NCI-H1694 (cell line): ENCODE measurements at regions not wholly inside any gene's neighbourhood (a gene's known extent, or its start where the extent isn't known, plus 50 kb on each side); places are given as distances from the start of the nearest gene placed in this dataset.

ENCODE experiments used
- DNase-seq: peaks from one replicate; lab custom pipeline; 2025; lab: John Stamatoyannopoulos, UW

DNA sequence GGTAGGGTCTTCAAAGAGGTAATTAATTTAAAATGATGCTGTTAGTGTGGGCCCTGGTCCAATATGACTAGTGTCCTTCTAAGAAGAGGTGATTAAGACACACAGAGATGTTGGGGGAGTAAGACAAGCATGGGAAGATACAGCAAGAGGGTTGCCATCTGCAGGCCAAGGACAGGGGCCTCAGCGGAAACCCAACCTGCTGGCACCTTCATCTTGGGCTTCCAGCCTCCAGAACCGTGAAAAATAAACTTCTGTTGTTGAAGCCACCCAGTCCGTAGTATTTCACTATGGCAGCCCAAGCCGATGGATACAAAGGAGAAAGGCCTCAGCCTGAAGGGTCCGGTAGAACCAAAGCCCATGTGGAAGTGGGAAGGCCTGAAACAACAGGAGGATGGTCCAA is 161.7 kb upstream of the UBE2E1 start:
- DNase-seq, result no peak

DNA sequence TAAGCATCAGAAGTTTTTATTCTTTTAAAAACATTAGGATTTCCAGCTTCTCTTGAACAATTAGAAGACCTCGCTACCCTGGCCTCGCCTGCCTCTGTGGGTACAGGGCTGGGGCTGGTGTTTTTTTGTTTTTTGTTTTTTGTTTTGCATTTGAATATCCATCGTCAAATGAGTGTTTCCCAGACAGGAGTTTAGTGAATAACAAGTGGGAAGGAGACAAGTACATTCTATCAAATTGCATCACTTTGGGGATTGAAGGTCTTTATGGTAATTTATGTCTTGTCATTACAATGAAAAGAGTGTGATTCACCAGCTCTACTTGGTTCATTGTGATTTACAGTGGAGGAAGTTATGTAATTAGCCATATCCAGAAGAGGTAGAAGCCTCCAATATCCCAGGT is 161.1 kb upstream of the UBE2E1 start:
- no peak for DNase-seq

DNA sequence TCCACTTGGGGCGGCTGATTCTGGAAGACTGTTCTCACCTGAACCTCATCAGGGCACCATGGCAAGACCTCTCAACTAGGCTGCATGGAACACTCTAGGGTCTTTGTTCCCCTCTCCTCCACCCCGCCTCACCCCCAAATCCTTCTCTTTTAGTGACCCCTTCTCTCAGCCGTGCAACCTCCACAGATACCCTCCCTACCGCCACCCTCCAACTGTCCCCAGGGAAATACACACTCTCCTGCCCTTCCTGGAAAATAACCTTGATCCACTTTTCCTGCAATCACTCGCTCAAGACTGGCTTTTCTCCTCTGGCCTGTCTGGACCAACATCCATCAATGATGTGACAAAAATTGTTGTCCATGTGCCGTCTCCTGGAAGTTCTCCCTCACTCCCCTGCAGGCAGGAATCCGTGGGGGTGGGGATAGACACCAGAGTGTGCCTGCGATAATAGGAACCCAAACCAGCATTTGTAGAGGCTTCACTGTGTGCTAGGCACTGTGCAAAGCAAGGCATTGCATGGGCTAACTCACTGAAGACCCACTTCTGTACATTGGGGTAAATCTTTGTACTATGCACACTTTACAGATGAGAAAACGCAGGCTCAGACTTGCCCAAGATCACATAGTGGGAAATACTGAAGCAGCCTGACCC is 160.1 kb upstream of the UBE2E1 start:
- DNase-seq, result no peak

DNA sequence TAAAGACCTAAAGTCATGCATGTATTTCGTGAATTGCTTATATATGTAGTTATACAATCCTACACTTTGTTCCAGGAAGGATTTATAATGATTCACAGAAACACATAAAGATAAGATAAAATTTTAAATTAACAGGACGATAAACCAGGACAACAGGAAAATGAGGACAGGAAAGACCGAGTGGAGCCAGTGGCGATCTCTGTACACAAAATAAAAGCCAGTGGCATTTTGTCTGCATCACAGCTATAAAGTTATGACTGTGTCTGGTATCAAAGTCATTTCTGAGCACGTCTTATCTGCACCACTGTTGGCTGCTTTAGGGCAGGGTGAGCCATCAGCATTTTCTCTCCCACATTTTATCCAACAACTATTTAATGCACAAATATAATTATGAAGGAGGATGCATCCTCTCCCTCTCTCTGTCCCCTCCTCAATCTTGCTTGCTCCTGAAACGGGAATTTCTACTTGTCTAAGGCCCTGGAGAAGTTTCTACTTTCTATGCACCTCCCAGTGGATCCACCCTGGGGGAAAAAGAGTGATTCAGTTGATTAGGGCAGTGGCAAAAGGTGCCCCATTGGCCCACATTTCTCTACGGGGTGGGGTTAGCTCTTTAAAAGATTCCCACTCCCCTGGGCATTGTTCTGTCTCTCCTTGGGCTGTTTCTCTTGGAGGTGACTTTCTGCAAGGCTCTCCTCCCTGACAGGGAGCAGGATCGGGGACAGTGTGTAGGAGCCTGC is 159.4 kb upstream of the UBE2E1 start:
- no peak for DNase-seq

DNA sequence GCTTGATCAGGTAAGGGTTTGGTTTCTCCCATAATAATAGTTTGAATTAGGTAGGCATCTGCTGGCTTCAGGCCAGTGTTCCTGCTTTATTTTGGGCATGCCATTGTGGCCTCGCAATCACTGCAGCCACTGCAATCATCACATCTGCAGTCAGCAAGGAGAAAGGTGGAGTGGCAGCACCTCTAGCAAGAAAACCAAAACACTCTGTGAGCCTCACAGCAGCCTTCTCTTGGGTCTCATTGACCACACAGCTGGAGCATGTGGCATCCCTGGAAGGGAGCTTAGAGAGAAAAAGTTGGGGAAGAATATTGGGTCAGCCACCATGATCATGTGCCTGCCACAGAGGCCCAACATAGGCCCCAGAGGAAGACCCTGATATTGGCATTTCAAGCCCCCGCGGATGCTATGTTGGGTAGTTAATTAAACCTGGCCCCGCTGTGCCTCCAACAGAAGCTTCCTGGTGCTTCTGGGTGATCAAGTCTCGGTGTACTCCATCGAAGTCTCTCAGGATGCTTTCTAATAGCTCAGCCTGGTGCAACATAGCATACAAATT is 158.0 kb upstream of the UBE2E1 start:
- DNase-seq, result no peak

DNA sequence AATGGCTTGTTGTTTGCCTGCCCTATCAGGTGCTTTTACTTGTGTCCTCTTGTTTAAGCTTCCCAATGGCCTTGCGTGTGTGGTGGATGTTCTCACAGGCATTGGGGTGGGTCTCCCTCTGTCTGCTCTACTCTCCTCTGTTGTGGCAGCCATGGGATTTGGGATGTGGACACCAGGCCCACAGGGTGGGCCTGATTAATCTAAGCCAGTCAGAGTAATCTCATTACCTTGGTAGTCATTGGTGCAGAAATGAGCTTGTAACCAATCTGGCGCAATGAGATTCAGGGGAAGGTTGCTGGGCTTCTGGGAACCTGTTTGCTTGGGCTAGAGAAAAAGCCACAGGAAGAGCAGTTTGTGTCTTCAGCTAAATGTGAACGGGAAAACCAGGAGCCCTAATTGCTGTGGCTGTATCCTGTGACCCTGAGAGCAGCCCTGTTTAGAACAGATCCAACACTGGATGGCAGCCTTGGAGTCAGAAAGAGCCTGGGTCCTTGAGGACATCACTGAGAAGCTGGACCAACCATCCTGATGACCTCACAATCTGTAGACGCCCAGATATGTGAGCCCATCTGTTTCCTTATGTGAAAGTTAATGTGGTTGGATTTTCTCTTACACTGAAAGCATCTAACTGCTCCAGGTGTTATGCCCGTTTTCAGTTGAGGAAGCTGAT is 157.3 kb upstream of the UBE2E1 start:
- no peak for DNase-seq

DNA sequence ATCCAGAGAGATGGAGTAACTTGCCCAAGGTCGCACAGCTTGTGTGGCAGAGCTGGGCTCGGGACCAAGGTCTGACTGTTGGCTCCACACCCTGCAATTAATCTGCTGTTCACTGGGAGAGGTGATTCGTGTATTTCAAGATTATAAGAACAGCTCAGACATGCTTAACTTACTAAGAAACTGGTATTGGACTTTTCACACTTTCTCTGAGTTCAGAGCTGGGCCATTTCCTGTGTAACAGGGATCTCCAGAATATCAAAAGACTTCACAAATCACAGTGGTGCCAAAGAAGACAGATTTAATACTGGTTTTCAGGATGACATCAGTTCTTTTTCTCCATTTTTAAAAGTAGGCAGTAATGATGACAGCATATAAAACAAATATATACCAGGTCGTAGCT is 156.8 kb upstream of the UBE2E1 start:
- no peak for DNase-seq

DNA sequence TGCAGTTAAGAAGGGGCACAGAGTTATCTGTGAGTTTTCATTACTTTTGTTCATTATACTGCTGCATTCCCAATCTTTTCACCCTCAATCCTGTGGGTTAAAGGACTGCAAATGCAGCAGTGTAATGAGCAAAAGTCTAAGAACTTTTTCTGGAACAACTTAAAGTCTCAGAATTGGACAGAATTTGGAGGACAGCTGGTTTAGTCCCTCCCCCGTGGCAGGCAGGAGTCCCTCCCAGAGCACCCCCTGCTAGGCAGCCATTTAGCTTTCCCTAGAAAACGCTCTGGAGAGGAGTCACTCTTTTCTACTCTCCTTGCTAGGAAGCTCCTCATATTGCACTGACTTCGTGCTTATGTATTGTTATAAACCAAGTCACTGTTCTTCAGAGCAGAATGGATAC is 156.3 kb upstream of the UBE2E1 start:
- no peak for DNase-seq

DNA sequence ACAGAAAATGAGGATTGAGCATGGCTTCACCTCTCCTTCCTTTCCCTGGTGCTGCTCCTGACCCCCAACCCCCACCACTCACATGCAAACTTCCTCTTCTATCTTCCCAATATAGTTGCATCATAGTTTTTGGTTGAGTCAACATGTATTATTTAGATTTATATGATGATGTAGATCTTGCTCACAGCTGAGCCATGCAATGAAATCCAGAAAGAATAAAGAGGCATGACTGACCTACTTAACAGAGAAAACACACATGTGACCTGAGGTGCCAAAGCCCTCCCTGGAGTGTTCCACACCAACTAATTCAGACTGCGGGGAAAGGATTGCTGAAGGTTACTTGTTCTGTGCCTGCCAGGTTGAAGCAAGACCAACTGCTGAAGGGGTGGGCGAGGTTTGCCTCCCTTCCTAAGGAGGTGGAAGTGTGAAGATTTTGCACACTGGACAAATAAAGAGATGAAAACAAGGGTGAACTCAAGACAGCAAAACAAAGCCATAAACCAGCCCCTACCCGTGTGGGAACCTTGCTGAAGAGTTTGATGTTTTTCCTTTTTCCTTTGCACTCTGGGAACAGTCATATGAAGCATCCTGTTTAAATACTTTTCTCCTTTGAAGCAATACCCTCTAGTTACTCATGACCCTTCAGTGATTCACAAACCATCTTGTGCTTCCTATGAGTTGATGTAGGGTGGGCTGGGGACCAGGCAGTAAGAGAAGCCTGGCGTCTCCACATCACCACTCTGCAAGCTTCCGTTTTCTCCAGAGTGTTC is 155.2 kb upstream of the UBE2E1 start:
- no peak for DNase-seq

DNA sequence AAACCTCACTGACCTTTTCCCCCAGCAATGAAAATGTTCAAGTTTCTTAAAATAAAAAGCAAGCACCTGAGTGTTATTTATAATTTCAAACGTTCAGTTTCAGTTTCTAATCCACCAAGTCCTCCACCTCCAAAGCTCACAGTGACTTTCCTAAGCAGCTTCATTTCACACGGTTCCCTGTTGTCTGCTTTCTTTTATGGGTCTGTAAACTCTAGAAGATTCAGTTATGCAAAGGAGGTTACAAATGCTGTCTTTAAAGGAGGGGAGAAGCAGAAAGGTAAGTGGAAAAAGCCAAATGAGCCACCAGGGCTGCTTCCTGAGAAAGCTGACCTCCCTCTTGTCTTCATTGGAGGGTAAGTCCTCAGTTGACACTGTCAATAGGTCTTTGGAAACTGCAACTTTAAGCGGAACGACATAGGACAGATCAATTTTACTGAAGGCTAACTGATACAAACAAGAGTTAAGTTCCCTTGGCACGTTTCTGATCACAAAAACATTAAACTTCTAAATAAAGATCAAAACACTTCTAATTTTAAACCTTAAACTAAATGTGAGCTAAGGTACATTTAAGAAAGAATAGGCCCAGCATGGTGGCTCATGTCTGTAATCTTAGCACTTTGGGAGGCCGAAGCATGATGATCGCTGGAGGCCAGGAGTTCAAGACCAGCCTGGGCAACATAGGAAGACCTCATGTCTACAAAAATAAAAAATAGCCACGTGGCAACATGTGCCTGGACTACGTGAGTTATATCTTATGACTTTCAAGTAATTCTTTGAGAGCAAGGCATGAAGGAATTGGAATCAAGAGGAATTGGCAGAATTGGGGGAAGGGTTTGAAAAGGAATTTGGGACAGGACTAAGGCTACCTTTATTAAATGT is 151.9 kb upstream of the UBE2E1 start:
- no peak for DNase-seq

DNA sequence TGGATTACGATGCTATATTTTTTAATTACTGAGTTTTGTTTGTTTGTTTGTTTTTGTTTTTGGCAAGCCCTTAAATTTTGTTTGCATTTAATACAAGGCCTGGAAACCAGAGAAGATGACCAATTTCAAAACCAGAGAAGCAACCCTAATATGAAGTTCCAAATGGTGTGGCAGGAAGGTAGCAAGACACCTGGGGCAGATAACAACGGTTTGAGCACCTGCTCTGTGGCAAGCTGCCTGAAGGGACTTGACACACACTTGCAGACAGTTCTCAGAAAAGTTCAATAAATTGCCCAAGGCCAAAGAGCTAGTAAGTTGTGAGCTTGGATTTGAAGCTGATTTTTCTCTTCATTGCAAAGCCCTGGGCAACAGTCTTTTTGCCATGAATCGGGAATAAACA is 151.2 kb upstream of the UBE2E1 start:
- DNase-seq, result no peak

DNA sequence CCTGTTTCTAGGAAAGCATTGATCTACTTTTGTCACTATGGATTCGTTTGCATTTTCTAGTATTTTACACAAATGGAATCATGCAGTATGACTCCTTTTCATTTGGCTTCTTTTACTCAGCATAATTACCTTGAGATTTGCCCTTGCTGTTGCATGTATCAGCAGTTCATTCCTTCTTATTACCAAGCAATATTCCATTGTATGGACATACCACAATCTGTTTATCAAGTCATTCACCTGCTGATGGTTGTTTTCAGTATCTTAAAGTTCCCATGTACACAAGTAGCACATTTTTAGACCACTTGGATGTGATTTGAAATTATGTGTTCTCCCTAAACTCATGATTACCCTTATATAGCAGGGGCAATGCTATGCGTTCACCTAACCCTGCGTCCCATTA is 150.0 kb upstream of the UBE2E1 start:
- no peak for DNase-seq

DNA sequence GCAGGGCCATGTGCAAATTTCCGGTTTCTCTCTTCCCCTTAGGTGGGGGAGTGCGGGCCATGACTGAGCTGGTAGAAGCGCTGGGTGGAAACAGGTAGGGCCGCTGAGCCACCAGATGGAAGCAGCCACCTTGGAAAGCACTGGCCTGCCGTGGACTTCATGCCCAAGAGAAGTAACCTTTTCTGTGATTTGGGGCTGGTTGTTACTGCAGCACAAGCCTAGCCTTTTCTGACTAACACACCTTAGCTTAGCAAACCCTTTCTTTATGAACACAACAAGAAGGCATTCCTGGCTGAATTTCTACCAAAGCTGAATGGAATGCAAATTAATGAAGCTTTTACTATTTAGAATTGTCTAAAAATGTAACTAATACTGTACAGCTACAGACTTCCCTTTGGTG is 149.6 kb upstream of the UBE2E1 start:
- DNase-seq, result no peak

DNA sequence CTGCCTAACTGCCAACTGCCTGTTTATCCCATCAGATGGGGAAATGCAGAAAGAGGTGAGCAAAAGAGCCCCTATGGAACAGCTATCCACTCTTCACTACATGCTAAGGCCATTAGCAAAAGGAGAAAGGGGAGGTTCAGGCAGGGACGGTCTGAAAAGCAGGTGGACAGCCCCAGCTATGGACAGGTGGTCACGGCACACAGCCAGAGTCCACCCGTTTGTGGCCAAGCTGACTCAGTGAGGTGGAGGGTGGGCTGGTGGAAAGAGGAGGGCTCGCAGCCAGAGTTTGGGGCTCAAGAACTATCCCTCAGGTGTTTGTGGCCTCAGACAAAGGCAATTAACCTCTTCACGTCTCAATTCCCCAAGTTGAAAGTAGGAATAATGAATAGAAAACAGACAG is 148.9 kb upstream of the UBE2E1 start:
- no peak for DNase-seq

DNA sequence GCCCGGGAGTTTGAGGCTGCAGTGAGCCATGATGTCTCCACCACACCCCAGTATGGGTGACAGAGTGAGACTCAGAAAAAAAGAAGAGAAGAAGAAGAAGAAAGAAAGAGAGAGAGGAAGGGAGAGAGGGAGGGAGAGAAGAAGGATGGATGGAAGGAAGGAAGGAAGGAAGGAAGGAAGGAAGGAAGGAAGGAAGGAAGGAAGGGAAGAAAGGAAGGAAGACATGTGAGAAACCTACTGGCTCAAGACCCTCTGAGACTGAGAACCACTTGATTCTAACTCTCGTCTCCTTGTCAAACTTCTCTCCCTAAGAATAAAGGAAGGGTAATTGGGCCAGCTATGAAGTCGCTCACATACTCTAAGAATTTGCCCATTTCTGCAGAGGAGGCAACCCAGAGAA is 148.1 kb upstream of the UBE2E1 start:
- no peak for DNase-seq

DNA sequence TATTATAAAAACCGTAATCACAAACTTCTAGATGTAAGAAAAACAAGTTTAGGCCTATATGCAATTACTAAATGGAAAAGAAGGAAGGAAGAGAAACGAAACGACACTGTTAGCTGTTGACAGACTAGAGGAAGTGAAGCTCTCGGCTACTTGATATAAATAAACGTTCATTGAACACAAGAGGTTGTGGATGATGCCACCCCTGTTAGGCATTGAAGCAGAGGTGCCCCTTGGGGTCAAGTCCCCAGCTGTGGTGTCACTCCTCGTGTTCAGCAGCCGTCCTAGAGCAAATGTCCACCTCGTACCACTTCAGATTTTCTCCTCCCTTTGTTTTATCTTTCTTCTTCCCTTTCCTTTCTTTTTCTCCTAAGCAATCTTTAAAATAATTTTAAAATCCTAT is 146.5 kb upstream of the UBE2E1 start:
- DNase-seq, result no peak

DNA sequence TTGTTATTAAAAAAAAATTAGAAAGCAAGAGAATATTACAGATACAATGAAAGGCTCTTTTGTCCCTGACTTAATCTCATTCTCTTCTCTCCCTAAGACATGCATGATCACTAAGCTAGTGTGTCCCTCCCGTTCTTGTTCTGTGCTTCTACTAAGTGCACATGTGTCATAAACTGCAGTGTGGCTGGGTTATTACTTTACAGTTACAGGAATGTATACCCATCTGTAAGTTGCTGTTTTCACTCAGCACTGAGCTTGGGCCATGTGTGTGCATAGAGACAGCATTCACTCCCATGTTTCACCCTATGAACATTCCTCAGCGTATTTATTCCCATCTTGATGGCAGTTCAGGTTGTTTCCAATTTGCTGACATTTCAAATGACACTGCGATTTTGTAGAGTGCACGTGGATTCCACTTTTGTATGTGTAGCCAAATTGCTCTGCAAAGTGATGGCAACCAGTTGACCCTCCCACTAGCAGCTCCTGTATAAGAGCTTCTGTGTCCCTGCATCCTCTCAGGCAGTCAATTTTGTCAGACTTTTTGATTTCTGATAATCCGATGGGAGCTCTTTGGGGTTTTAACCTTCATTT is 145.8 kb upstream of the UBE2E1 start:
- no peak for DNase-seq

DNA sequence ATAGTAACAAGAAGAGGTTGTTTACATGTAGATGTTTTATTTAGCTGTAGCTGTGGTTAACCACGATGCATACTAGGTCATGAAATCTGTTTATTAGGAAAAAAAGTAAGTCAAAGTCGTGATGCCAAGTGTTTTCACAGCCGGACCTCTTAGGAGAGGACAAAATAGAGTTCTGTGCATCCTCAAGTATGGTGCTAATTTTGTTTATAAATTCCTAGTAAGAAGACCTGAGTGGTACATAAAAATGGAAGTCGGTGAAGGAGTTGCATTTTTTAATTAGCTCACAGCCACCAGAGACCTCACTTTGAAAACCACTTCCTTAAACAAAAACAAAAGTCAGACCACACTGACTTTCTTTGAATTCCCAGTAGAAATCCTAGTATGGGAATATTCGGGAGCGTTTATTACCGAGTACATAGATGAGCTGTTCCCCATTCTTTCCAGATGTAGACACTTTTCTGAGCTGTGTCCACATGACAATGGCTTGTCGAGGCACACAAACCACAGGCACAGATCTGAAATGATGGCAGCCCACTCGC is 143.6 kb upstream of the UBE2E1 start:
- DNase-seq, result no peak

DNA sequence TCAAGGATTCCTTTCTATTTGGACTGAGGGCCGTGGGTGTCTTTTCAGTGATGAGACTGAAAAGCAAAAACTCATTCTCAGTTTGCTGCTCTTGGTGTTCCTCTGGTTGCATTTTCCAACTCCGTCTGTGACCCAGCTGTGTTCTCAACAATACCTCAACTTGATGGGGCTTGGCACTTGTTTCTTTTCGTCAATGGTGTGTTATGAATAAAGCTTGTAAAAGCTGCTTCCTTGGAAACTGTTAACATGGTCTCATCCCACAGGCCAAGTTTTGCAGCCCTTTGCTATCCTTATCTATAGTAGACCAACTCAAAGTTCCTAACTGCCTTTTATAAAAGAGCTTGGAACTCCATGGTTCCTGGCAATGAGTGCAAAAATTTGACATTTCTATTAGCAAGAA is 142.5 kb upstream of the UBE2E1 start:
- no peak for DNase-seq

DNA sequence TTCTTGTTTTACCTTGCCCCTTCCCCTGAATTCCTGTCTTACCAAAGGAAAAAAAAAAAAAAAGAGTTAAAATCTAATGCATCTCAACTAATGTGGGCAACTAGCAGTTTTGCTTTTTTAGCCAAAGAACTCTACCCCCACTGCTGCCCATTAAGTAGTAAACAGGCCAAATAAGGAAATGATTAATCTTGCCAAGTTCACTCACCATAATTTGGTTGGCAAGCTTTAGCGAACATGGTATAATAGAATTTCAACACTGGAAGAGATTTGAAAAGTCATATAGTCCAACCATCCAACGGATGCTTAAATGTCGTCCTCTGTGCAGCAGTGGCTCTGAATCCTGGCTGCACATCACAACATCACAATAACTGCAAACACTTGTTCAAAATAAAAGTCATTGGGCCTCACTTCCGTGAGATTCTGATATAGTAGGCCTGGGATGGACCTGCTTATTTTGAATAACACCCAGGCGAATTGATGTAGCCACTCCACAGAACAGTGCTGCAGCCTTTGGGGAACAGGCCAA is 142.0 kb upstream of the UBE2E1 start:
- no peak for DNase-seq

DNA sequence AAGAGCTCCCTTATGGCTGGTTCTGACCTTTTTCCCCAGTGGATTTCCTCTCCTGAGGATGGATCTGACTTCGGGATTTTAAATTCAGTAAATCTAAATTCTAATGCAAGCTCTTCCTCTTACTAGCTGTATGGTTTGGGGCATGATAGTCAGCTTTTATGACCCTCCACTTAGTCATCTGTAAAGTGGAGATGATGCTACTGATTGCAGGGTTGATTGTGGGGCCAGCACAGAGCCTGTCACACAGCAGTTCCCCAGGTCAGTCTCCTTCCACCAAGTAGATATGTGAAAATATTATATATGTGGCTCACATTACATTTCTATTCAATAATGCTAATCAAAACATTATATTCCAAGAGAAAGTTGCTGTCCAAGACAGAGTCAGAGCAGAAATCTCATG is 141.3 kb upstream of the UBE2E1 start:
- DNase-seq, result no peak
